Upper lobe of right lung (tissue), 1 donor: ENCODE measurements at regions not wholly inside any gene's neighbourhood (a gene's known extent, or its start where the extent isn't known, plus 50 kb on each side); places are given as distances from the start of the nearest gene placed in this dataset.

Experiments
- ATAC-seq: fragments of 200-7000 bp; cut with Tn5 transposase; one replicate; pipeline ENCODE4 v1.9.1; 2020; ENCODE audit warnings: mild to moderate bottlenecking, moderate library complexity
- DNase-seq: peaks from one replicate; pipeline ENCODE4 v3.0.0-alpha.2; 2020
- H3K27ac ChIP-seq: fragments of 200-600 bp; one replicate; pipeline ENCODE4 v1.8.0; 2022
- H3K27me3 ChIP-seq: fragments of 200-600 bp; one replicate; pipeline ENCODE4 v1.8.0; 2022; ENCODE audit warnings: mild to moderate bottlenecking
- H3K36me3 ChIP-seq: fragments of 200-600 bp; one replicate; pipeline ENCODE4 v1.8.0; 2022
- H3K4me1 ChIP-seq: fragments of 200-600 bp; one replicate; pipeline ENCODE4 v1.8.0; 2022
- H3K4me3 ChIP-seq: fragments of 200-600 bp; one replicate; pipeline ENCODE4 v1.8.0; 2022; ENCODE audit warnings: mild to moderate bottlenecking
- H3K9me3 ChIP-seq: fragments of 200-600 bp; one replicate; pipeline ENCODE4 v1.8.0; 2022
- CTCF ChIP-seq: fragments of 200-600 bp; IDR thresholded peaks from one replicate; pipeline ENCODE4 v1.8.0; 2022; ENCODE audit warnings: antibody characterized with exemption
- intact Hi-C: fragments of 100-400 bp; cut with DNase I; formaldehyde crosslinking; loops from one replicate; pipeline ENCODE4 v1.11.0; 2022
- donor health status: DM: no; HTN: yes; CAD: no; lungs with severe emphysema.

- ATAC-seq: no peak
- Histone ChIP-seq H3K4me1 (no peaks in the 10 kb centered on the region), H3K4me3 (no peak overlapping the region), H3K27me3 (no peaks in the 10 kb centered on the region), H3K9me3 (no peaks in the 10 kb centered on the region), H3K36me3 (no peaks in the 10 kb centered on the region), H3K27ac (no peak overlapping the region)
- no peak for TF ChIP-seq CTCF
- DNase-seq: no peak
- intact Hi-C loops: no loop called here
These were observed 246.5 kb downstream of the HAUS1 start for GRCh38 chr18:46350598-46351159.

- no peak for TF ChIP-seq CTCF
- H3K4me3 ChIP-seq: no peak overlapping the region
- H3K27ac ChIP-seq: no peak overlapping the region
- H3K27me3 ChIP-seq: no peaks in the 10 kb centered on the region
- H3K4me1 ChIP-seq: no peaks in the 10 kb centered on the region
- ATAC-seq (no peak), DNase-seq (peak; percentile 11)
- intact Hi-C loops: no loop called here
- H3K36me3 ChIP-seq: no peaks in the 10 kb centered on the region
- no peaks in the 10 kb centered on the region for H3K9me3 ChIP-seq
These were observed 248.5 kb downstream of the HAUS1 start for GRCh38 chr18:46352520-46353250.

GRCh38 chr18:46353460-46353859 is 249.3 kb downstream of the HAUS1 start:
- ATAC-seq (no peak), DNase-seq (peak; percentile 39)
- Histone ChIP-seq H3K36me3 (no peaks in the 10 kb centered on the region), H3K9me3 (no peaks in the 10 kb centered on the region), H3K4me1 (no peaks in the 10 kb centered on the region), H3K4me3 (no peak overlapping the region), H3K27ac (no peak overlapping the region), H3K27me3 (no peaks in the 10 kb centered on the region)
- TF ChIP-seq CTCF: no peak
- intact Hi-C loops: no loop called here

GRCh38 chr18:46356278-46357033 is 252.3 kb downstream of the HAUS1 start:
- Histone ChIP-seq H3K4me1 (no peaks in the 10 kb centered on the region), H3K36me3 (no peaks in the 10 kb centered on the region), H3K4me3 (no peak overlapping the region), H3K27me3 (no peaks in the 10 kb centered on the region), H3K27ac (no peak overlapping the region), H3K9me3 (no peaks in the 10 kb centered on the region)
- ATAC-seq (no peak), DNase-seq (no peak)
- intact Hi-C loops: no loop called here
- TF ChIP-seq CTCF: no peak

GRCh38 chr18:46360102-46360699 is 256.0 kb downstream of the HAUS1 start:
- Histone ChIP-seq H3K36me3 (no peaks in the 10 kb centered on the region), H3K27me3 (no peaks in the 10 kb centered on the region), H3K4me1 (no peaks in the 10 kb centered on the region), H3K27ac (no peak overlapping the region), H3K9me3 (no peaks in the 10 kb centered on the region), H3K4me3 (no peak overlapping the region)
- TF ChIP-seq CTCF: no peak
- DNase-seq (no peak), ATAC-seq (no peak)
- intact Hi-C loops: no loop called here
